COLO668 (cell line): ENCODE measurements at regions not wholly inside any gene's neighbourhood (a gene's known extent, or its start where the extent isn't known, plus 50 kb on each side); places are given as distances from the start of the nearest gene placed in this dataset.

Source experiments
- DNase-seq: peaks from one replicate; lab custom pipeline; 2025; ENCODE audit not compliant: unreplicated experiment; lab: John Stamatoyannopoulos, UW

DNA sequence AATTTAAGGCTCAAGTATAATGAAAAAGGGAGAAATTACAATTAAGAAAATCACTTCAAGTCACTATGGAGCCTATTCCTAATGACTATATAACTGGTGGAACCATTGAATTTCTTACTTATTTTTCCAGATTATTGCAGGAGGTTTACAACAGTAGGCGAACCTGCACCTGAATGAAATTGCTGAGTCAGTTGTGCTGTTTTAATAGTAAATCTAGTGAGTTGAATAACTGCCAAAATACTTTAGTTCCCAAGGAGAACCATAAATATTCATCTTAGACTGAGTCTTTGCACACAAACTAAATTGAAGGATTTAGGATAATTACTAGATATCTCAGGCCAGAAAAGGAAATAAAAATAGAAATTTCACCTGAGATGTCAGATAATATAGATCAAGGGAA lies 1052.8 kb downstream of the NAALADL2 start:
- DNase-seq: no peak

- DNase-seq: no peak
Measured at GRCh38 chr3:175902226-175902625, 1043.1 kb downstream of the NAALADL2 start.

DNA sequence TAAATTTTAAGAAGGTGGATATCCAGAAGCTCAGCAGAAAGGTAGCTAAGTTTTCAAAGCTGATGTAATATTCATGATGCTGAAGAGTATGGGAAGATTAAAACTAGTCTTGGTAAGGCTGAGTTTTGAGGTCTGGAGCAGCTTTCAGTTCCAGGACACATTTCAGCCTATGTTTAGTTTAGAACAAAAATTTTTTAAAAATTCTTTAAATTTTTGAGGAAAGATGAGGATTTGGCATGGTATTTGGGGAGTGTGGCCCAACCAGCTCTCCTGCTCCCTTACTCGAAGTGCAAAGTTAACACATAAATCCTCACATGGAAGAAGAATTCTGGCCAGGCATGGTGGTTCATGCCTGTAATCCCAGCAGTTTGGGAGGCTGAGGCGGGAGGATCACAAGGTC lies 1039.1 kb downstream of the NAALADL2 start:
- no peak for DNase-seq

DNA sequence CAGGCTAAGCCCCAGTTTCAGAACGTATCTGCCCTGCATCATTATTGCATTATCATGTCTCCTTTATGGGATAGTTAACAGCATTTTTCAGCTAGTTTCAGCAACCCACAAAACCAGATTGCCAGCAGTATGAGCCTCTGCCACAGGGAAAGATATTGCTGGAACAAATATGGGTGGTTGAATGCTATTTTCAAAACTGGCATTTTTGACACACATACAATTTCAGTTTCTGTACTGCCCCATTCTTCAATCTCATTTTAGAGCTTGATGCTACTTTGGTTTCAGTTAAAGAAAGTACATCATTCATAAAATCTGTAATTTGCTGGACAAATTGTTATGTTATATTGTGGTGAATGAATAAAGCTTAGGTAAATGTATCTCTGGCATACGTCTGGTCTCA lies 1037.5 kb downstream of the NAALADL2 start:
- no peak for DNase-seq

DNA sequence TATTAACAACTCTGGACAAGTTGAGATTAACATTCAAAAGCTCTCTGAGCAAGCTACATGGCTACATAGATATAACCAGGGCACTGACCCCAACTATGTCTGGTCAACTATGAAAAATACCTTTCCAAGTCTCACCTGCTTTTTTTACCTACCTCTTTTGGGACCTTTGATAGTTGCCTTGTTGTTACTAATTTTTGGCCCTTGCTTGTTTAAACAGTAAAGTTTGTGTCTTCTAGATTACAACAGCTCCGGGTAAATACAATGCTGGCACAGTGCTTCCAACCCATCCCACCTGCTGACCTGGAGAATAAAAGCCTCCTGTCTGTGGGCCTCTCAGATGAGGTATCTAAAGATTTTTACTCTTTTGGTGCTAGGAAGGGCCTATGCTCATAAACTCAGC lies 1036.6 kb downstream of the NAALADL2 start:
- no peak for DNase-seq

DNA sequence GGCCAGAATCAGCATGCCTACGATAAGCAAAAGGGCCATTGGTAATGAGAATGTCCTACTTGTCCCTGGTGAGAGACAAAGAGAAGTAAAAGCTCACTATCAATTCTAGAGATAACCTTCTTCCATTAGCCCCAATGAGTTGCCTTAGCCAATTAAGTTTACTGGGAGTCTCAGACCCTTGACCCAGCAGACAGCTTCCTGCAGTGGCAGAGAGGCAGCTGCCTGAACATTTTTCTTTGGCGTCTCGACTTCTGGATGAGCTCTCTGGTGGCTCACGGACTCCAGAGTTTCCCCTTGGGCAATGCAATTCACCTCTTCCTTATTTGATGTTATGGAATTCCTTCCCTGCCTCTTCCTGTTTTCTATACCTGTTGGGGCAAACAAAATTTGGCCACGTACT lies 1034.4 kb downstream of the NAALADL2 start:
- no peak for DNase-seq

DNA sequence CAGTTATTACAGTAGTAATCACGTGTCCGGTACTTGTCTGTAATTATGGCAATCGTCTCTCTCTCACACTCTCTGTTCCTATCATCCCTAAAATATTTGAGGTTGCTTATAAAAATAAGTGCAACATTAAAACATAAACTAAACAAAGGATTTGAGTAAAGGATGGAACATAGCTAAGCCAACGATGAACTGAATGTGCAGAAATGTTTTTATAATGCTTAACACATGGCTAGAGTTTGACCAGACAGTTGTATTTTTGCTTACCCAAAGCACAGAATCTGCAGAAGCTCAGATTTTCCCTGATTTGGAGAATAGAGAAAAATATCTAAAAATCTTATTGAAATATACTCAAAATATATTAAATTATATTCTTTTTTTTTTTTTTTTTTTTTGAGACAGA lies 1030.9 kb downstream of the NAALADL2 start:
- DNase-seq: no peak

DNA sequence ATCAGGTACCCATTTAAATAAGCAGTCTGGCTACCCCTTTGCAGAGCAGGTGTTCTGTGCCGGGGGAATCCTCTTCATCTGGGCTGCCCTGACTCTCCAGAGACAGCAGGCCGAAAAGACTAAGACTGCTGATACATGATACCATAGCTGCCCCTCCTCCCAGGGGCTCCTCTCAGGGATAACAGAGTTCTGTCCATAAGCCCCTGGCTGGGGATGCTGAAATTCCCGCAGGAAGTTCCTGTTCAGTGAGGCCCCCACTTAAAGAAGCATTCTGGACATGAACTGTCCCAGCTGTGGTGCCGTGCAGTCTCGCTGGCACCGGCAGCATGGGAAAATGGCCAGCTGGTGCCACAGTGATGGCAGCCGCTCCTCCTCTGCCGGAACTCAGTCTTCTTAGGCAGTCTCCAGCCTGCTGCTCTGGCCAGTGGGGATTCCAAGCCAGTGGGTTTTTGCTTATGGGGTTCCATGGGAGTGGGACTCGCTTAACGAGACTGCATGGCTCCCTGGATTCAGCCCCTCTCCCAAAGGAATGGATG lies 1026.2 kb downstream of the NAALADL2 start:
- no peak for DNase-seq

DNA sequence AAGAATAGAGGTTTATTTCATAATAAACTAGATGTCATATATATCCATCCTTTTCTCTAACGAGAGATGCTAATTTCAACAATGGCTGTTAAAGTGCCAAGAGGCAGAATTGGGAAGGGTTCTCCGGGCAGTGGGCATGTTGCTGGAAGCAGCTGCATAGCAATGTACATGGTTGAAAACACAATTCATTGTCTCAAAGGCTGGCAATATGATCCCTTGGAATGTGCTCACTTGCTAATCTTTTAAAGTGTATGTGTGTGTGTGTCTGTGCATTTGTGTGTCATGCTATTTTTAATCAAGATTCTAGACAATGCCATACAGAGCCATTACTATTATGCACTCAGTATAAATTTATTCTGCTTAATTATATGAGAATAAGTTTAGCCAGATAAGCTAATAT lies 1020.3 kb downstream of the NAALADL2 start:
- no peak for DNase-seq

GRCh38 chr3:175869404-175869803 lies 1010.3 kb downstream of the NAALADL2 start:
- DNase-seq: no peak

- no peak for DNase-seq
Measured at GRCh38 chr3:175868626-175869025, 1009.5 kb downstream of the NAALADL2 start.

DNA sequence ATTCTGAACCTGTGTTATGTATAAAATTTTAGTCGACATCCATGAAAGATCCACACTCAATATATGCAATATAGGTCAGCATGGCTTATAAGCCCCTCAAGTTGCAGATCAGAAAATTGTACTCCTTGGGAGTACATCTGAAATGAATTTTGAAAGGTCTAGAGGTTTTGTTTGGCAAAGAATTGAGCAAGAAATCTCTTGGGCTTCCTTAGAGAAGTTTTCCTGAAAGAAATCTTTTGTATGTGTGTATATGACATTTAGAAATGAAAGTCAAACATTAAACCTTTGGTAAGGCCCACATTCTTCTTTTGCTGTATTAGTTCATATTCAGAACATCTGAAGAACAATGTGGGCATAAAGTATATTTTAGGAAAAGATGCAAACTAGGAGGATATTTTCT lies 1006.6 kb downstream of the NAALADL2 start:
- DNase-seq: no peak

- no peak for DNase-seq
Measured at GRCh38 chr3:175861916-175862315, 1002.8 kb downstream of the NAALADL2 start.
